ENCODE measurements at regions not wholly inside any gene's neighbourhood (a gene's known extent, or its start where the extent isn't known, plus 50 kb on each side); places are given as distances from the start of the nearest gene placed in this dataset.

- TF ChIP-seq, protein P1, sequence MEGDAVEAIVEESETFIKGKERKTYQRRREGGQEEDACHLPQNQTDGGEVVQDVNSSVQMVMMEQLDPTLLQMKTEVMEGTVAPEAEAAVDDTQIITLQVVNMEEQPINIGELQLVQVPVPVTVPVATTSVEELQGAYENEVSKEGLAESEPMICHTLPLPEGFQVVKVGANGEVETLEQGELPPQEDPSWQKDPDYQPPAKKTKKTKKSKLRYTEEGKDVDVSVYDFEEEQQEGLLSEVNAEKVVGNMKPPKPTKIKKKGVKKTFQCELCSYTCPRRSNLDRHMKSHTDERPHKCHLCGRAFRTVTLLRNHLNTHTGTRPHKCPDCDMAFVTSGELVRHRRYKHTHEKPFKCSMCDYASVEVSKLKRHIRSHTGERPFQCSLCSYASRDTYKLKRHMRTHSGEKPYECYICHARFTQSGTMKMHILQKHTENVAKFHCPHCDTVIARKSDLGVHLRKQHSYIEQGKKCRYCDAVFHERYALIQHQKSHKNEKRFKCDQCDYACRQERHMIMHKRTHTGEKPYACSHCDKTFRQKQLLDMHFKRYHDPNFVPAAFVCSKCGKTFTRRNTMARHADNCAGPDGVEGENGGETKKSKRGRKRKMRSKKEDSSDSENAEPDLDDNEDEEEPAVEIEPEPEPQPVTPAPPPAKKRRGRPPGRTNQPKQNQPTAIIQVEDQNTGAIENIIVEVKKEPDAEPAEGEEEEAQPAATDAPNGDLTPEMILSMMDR (IDR thresholded peaks at IDR 0.05), result no peak
- no peak for TF ChIP-seq EZH2 (IDR thresholded peaks at IDR 0.05; ENCODE audit: borderline replicate concordance, insufficient read depth, low read depth, low read length, poor library complexity, severe bottlenecking)
Observed at GRCh38 chr16:80063713-80064069, 463.2 kb upstream of the MAF start.
